OCI-LY7 (cell line): ENCODE measurements at regions not wholly inside any gene's neighbourhood (a gene's known extent, or its start where the extent isn't known, plus 50 kb on each side); places are given as distances from the start of the nearest gene placed in this dataset.

Experiments
- BruUV-seq: library from RNA; stranded (reverse); fragments of 400-500 nt; replicated peaks from 2 replicates; lab custom pipeline; 2021; lab: Mats Ljungman, UMichigan
- CTCF ChIA-PET: fragments of 300-600 bp; sonication (Branson Sonifier 250); formaldehyde crosslinking; loops from one replicate; lab custom pipeline; 2022; ENCODE audit warnings: antibody characterized with exemption; ENCODE audit not compliant: unreplicated experiment; lab: Charles Lee
- POLR2A ChIA-PET: fragments of 300-600 bp; sonication (Branson Sonifier 250); formaldehyde crosslinking; loops from one replicate; lab custom pipeline; 2022; ENCODE audit warnings: antibody characterized with exemption; lab: Charles Lee
- DNase-seq: peaks from one replicate; pipeline ENCODE4 v3.0.0-alpha.2; 2015; ENCODE audit warnings: low spot score
- H2AFZ ChIP-seq: fragments of 200-600 bp; sonication (generic), shearing (Covaris generic); 2 replicates; pipeline ENCODE4 v1.6.1; 2014; ENCODE audit warnings: mild to moderate bottlenecking, antibody characterized with exemption, low read length, moderate library complexity
- H3K27ac ChIP-seq: fragments of 200-600 bp; sonication (generic); 2 replicates; pipeline ENCODE4 v1.5.1; 2014; ENCODE audit warnings: mixed run types, low read depth, mild to moderate bottlenecking, moderate library complexity, low read length, inconsistent platforms; ENCODE audit not compliant: poor library complexity, severe bottlenecking
- H3K36me3 ChIP-seq: fragments of 200-600 bp; sonication (generic); 2 replicates; pipeline ENCODE4 v1.6.1; 2014; ENCODE audit warnings: mild to moderate bottlenecking, antibody characterized with exemption, low read length, moderate library complexity, mixed read lengths; ENCODE audit not compliant: insufficient read depth
- H3K4me1 ChIP-seq: fragments of 200-600 bp; sonication (generic); 2 replicates; pipeline ENCODE4 v1.5.1; 2014; ENCODE audit warnings: mild to moderate bottlenecking, low read length; ENCODE audit not compliant: insufficient read depth, poor library complexity, severe bottlenecking
- H3K4me2 ChIP-seq: fragments of 200-600 bp; sonication (generic); 2 replicates; pipeline ENCODE4 v1.6.1; 2014; ENCODE audit warnings: mild to moderate bottlenecking, low read length
- H3K4me3 ChIP-seq: fragments of 200-600 bp; sonication (generic); 2 replicates; pipeline ENCODE4 v1.5.1; 2014; ENCODE audit warnings: mild to moderate bottlenecking, low read depth, low read length; ENCODE audit not compliant: poor library complexity, severe bottlenecking
- H3K79me2 ChIP-seq: fragments of 200-600 bp; sonication (generic); 2 replicates; pipeline ENCODE4 v1.6.1; 2016; ENCODE audit warnings: low read depth, mild to moderate bottlenecking, low read length, moderate library complexity, mixed read lengths; ENCODE audit not compliant: insufficient read depth
- H3K9me2 ChIP-seq: fragments of 200-600 bp; sonication (generic); 2 replicates; pipeline ENCODE4 v1.6.1; 2016; ENCODE audit warnings: mild to moderate bottlenecking, low read length, mixed read lengths; ENCODE audit not compliant: insufficient read depth
- H3K9me3 ChIP-seq: fragments of 200-600 bp; sonication (generic); 2 replicates; pipeline ENCODE4 v1.6.1; 2014; ENCODE audit warnings: mild to moderate bottlenecking, mixed run types, low read length, mixed read lengths
- H4K20me1 ChIP-seq: fragments of 200-600 bp; sonication (generic); 2 replicates; pipeline ENCODE4 v1.6.1; 2014; ENCODE audit warnings: mild to moderate bottlenecking, antibody characterized with exemption, low read length, moderate library complexity, mixed read lengths; ENCODE audit not compliant: insufficient read depth
- CTCF ChIP-seq: fragments of 200-600 bp; sonication (generic); conservative IDR thresholded peaks from 2 replicates; pipeline ENCODE4 v1.5.1; 2014; ENCODE audit warnings: mild to moderate bottlenecking, antibody characterized with exemption, low read length, moderate library complexity, mixed read lengths
- EZH2phosphoT487 ChIP-seq: fragments of 200-600 bp; sonication (generic); IDR thresholded peaks from 2 replicates; pipeline ENCODE4 v1.6.1; 2018; ENCODE audit warnings: low read depth, borderline replicate concordance, mild to moderate bottlenecking, mixed run types, antibody characterized with exemption, low read length, moderate library complexity, mixed read lengths
- intact Hi-C: fragments of 100-400 bp; cut with micrococcal nuclease; formaldehyde crosslinking; loops from one replicate; pipeline ENCODE4 v1.10.0; 2022; ENCODE audit not compliant: unreplicated experiment

- Histone ChIP-seq H3K36me3 (no peaks in the 10 kb centered on the region), H3K9me3 (no peaks in the 10 kb centered on the region), H3K4me3 (no peak overlapping the region), H3K4me2 (no peak overlapping the region), H3K27ac (no peak overlapping the region), H3K9me2 (no peaks in the 10 kb centered on the region), H4K20me1 (no peaks in the 10 kb centered on the region), H2AFZ (no peak overlapping the region), H3K4me1 (no peaks in the 10 kb centered on the region), H3K79me2 (no peaks in the 10 kb centered on the region)
- ChIA-PET POLR2A (no interaction called here), CTCF (no interaction called here)
- DNase-seq: no peak
- TF ChIP-seq EZH2phosphoT487 (no peak), CTCF (no peak)
- BruUV-seq: no TSS peak
- intact Hi-C loops: no loop called here
Observed at GRCh38 chr16:80294172-80294571, 246.6 kb upstream of the DYNLRB2 start.

- intact Hi-C loops: no loop called here
- Histone ChIP-seq H3K9me2 (no peaks in the 10 kb centered on the region), H4K20me1 (no peaks in the 10 kb centered on the region), H3K4me2 (no peak overlapping the region), H3K79me2 (no peaks in the 10 kb centered on the region), H3K4me3 (no peak overlapping the region), H3K27ac (no peak overlapping the region), H3K9me3 (no peaks in the 10 kb centered on the region), H2AFZ (no peak overlapping the region), H3K4me1 (no peaks in the 10 kb centered on the region), H3K36me3 (no peaks in the 10 kb centered on the region)
- BruUV-seq: no TSS peak
- ChIA-PET POLR2A (no interaction called here), CTCF (no interaction called here)
- DNase-seq: no peak
- TF ChIP-seq CTCF: no peak
- TF ChIP-seq EZH2phosphoT487: no peak
Observed at GRCh38 chr16:80288616-80289015, 252.2 kb upstream of the DYNLRB2 start.

GRCh38 chr16:80287674-80288073, 253.1 kb upstream of the DYNLRB2 start:
- no peaks in the 10 kb centered on the region for H3K9me3 ChIP-seq
- no peaks in the 10 kb centered on the region for H3K4me1 ChIP-seq
- no peak overlapping the region for H3K4me2 ChIP-seq
- no peaks in the 10 kb centered on the region for H4K20me1 ChIP-seq
- no peak overlapping the region for H3K4me3 ChIP-seq
- no peak overlapping the region for H2AFZ ChIP-seq
- no peak for DNase-seq
- no TSS peak for BruUV-seq
- no peak for TF ChIP-seq EZH2phosphoT487
- TF ChIP-seq CTCF: no peak
- H3K9me2 ChIP-seq: no peaks in the 10 kb centered on the region
- no peaks in the 10 kb centered on the region for H3K79me2 ChIP-seq
- ChIA-PET POLR2A (no interaction called here), CTCF (interaction anchor here (0.6 kb wide), 1 partner anchor 289 kb away, joined by 3 read pairs; no protein-coding TSS in a partner anchor)
- intact Hi-C loops: no loop called here
- no peak overlapping the region for H3K27ac ChIP-seq
- H3K36me3 ChIP-seq: no peaks in the 10 kb centered on the region
